HG02763 (cell line): ENCODE measurements at regions not wholly inside any gene's neighbourhood (a gene's known extent, or its start where the extent isn't known, plus 50 kb on each side); places are given as distances from the start of the nearest gene placed in this dataset.
"Not testable (repeated sequence)": the region's sequence is repeated elsewhere in the genome, so short reads cannot be mapped to it uniquely, and the experiment has no call there.

Source experiments
- ATAC-seq: cut with Tn5 transposase; IDR thresholded peaks from one replicate; pipeline ENCODE4 v1.9.1; 2021; ENCODE audit warnings: mild to moderate bottlenecking, moderate library complexity; ENCODE audit not compliant: unreplicated experiment

GRCh38 chr3:144023543-144023942 is 51.9 kb downstream of the DIPK2A start:
- not testable (repeated sequence) for ATAC-seq

DNA sequence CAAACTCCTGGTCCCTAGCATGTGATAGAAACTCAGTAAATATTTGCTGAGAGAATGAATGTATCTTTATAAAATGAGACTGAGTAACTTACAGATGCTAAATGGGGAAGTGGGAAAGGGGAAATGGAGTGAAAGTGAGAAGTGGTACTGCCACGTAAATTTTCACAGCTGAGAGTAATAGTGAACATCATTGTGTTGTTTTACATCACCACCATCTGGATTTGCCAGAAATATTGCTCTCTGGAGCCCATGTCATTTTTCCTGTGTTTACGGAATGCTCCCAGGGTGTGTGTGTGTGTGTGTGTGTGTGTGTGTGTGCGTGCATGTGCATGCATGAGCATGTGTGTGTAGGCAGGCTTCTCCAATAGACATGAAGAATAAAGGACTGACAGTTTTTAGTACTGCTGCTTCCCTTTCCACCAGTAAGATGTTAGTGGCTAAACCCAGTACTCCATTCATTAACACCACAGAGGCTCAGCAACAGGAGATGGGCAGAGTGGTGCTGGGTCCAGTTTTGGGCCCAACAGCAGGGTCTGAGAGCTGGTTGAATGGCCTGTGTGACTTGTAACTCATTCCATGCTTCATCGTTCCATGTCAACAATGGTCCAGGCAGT is 57.3 kb downstream of the DIPK2A start:
- peak; percentile 86 for ATAC-seq

- ATAC-seq, result no peak
Measured at GRCh38 chr3:144029769-144030168, 58.1 kb downstream of the DIPK2A start.

GRCh38 chr3:144031938-144032337 is 60.3 kb downstream of the DIPK2A start:
- no peak for ATAC-seq

DNA sequence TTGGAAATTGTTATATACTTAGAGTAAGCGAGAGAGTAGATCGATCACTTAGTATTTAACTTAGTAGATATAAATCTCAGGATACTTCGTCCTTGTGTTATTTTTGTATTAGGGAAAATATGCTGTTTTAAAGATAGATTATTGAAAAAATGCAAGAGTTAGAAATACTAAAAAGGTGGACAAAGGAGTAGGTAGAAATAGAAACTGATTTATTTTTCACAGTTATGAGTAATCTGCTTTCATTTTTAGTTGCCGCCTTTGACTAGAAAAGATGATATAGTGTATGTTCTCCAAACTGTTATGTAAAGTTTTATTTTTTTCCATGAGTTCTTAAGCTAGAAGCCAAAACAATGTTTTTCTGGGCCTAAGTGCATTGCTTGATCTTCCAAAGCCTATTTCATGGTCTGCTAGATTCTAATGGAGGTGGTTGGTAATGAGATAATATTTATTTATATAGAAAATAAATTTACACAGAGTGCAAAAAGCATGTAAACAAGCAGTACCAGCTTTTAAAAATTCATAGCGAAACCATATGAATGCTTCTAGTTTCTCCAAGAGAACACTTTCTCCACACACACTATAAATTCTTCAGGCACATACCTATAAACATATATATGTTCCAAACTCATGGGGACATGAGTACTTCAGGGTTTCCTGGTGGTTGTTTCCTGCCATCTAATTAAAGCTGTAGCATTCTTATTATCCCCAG is 61.1 kb downstream of the DIPK2A start:
- peak; percentile 67 for ATAC-seq

GRCh38 chr3:144033240-144033589 is 61.6 kb downstream of the DIPK2A start:
- no peak for ATAC-seq

GRCh38 chr3:144033863-144034262 is 62.2 kb downstream of the DIPK2A start:
- no peak for ATAC-seq

- ATAC-seq, result no peak
Measured at GRCh38 chr3:144034715-144035290, 63.2 kb downstream of the DIPK2A start.

- no peak for ATAC-seq
Measured at GRCh38 chr3:144036498-144036897, 64.9 kb downstream of the DIPK2A start.

- no peak for ATAC-seq
Measured at GRCh38 chr3:144039661-144040060, 68.0 kb downstream of the DIPK2A start.

DNA sequence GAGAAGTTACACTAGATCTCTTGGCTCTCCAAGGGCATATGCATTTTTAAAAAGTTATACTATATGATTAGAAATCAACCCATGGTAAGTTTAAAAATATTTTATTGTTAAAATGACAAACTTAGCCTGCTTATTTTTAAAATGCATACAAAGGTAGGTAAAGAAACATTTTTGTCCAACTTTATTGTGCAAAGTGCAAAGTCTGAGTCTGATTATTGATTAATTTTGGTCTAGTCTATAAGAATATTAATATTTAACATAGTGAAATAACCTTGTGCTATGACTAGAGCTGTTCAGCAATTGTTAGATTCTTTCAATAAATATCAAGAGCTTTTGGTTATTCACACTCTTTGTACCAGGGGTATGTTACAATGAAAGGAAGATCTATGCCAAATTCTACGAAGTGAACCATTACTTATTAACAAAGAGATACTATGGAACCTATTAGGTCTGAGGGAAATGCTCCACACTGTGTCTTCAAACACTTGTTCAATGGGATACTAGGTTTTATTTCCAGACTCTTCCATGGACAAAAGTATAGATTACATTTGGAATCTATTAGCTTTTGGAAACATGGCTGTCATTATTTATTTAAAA is 70.4 kb downstream of the DIPK2A start:
- no peak for ATAC-seq

- no peak for ATAC-seq
Measured at GRCh38 chr3:144045766-144046165, 74.1 kb downstream of the DIPK2A start.

GRCh38 chr3:144049374-144049773 is 77.8 kb downstream of the DIPK2A start:
- ATAC-seq, result no peak

DNA sequence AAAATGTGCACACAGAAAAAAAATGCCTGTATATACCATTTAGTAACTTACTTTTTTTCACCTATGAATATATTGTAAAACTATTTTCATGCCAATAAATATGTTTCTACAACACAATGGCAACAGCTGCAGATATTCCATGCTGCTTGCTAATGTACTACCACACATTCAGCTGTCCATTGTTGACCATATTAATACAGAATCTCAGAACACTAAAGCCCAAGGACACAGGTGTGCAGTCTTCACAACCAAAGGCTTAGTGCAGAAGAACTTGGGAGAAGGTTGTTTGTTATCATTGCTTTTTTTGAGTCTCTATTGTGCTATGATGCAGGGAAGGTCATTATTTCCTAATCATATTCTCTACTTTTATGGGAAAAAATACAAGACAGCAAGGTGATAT is 79.6 kb downstream of the DIPK2A start:
- ATAC-seq, result no peak

- ATAC-seq, result no peak
Measured at GRCh38 chr3:144052275-144052674, 80.7 kb downstream of the DIPK2A start.

GRCh38 chr3:144053121-144053520 is 81.5 kb downstream of the DIPK2A start:
- ATAC-seq, result no peak

DNA sequence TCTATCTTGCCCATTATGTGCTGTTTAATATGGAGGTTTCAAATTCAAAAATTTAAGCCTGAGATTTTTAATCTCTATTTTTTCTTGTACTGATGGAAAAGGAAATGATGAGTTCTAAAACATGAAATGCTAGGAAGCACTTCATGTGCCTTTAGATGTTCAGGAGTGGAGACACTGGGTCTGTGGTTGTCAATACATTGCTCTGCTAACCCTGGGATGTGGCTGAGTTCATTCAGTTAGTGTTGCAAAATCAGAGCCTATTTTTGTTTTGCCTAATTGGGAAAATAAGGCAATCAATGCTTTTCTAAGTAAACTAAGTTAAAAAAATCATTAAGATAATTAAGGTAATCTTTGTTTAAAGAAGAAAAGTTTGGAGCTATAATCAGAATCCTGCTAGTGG is 83.1 kb downstream of the DIPK2A start:
- no peak for ATAC-seq

- no peak for ATAC-seq
Measured at GRCh38 chr3:144055604-144056003, 84.0 kb downstream of the DIPK2A start.

GRCh38 chr3:144058713-144059112 is 87.1 kb downstream of the DIPK2A start:
- ATAC-seq, result no peak

GRCh38 chr3:144059481-144059880 is 87.9 kb downstream of the DIPK2A start:
- ATAC-seq, result no peak

- no peak for ATAC-seq
Measured at GRCh38 chr3:144060881-144061280, 89.3 kb downstream of the DIPK2A start.

DNA sequence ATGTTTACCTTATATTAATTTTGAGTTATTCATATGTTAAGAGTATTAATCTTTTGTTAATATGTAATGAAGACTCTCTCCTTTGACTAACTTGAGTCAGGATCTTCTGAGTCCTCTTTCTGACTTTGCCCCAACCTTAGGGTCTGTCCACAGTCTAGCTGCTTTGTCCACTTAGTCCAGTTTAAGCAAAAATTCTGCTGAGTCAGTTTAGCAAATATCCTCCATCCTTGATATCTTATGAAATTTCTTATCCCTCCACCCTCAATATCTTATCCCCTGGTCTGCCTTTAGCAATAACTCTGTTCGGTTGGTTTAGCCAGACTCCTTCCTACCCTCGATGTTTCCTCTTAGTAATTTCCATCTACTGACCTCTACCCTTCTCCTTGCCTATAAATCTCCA is 91.7 kb downstream of the DIPK2A start:
- ATAC-seq, result no peak
